ENCODE measurements at regions not wholly inside any gene's neighbourhood (a gene's known extent, or its start where the extent isn't known, plus 50 kb on each side); places are given as distances from the start of the nearest gene placed in this dataset.

GRCh38 chr10:53569455-53569854 is 796.9 kb upstream of the MBL2 start:
- ATAC-seq (no peak), DNase-seq (no peak)
- 58% methylated on average over 3 of the region's 3 CpGs for WGBS (ENCODE audit: insufficient coverage, low coverage, low lambda C conversion rate, missing lambda C conversion rate)
- no peak overlapping the region for H3K4me3 ChIP-seq
- peaks cover 0 to 21% (median 6%) of the 10 kb centered on the region in 4 donors for H3K4me1 ChIP-seq
- intact Hi-C loops (cut with DNase I) = no loop called here
- H3K27me3 ChIP-seq = no peaks in the 10 kb centered on the region
- no peaks in the 10 kb centered on the region for H3K9me3 ChIP-seq
- H3K27ac ChIP-seq = no peak overlapping the region
- no peaks in the 10 kb centered on the region for H3K36me3 ChIP-seq
- TF ChIP-seq CTCF (IDR thresholded peaks at IDR 0.05) = no peak
- no peak for TF ChIP-seq POLR2A (IDR thresholded peaks at IDR 0.05)

- H3K36me3 ChIP-seq = no peaks in the 10 kb centered on the region
- H3K27ac ChIP-seq = no peak overlapping the region
- ATAC-seq = no peak
- no peaks in the 10 kb centered on the region for H3K27me3 ChIP-seq
- WGBS (ENCODE audit: insufficient coverage, low coverage, low lambda C conversion rate, missing lambda C conversion rate) = 100% methylated on average over 1 of the region's 1 CpG
- intact Hi-C loops (cut with DNase I) = no loop called here
- TF ChIP-seq CTCF (IDR thresholded peaks at IDR 0.05) (no peak), POLR2A (IDR thresholded peaks at IDR 0.05) (no peak)
- no peaks in the 10 kb centered on the region for H3K9me3 ChIP-seq
- H3K4me3 ChIP-seq = no peak overlapping the region
- no peaks in the 10 kb centered on the region for H3K4me1 ChIP-seq
- DNase-seq = no peak
Measured at GRCh38 chr10:53548664-53549063, 776.1 kb upstream of the MBL2 start.

- no peak overlapping the region for H3K27ac ChIP-seq
- no peak for TF ChIP-seq CTCF (IDR thresholded peaks at IDR 0.05)
- no peak for TF ChIP-seq POLR2A (IDR thresholded peaks at IDR 0.05)
- no peaks in the 10 kb centered on the region for H3K27me3 ChIP-seq
- H3K4me3 ChIP-seq = no peak overlapping the region
- 64% methylated on average over 1 of the region's 1 CpG for WGBS (ENCODE audit: insufficient coverage, low coverage, low lambda C conversion rate, missing lambda C conversion rate)
- DNase-seq (no peak), ATAC-seq (no peak)
- no peaks in the 10 kb centered on the region for H3K9me3 ChIP-seq
- no peaks in the 10 kb centered on the region for H3K36me3 ChIP-seq
- intact Hi-C loops (cut with DNase I) = no loop called here
- H3K4me1 ChIP-seq = no peaks in the 10 kb centered on the region
Measured at GRCh38 chr10:53547364-53547763, 774.8 kb upstream of the MBL2 start.

- ATAC-seq (no peak), DNase-seq (no peak)
- H3K27ac ChIP-seq = no peak overlapping the region
- no peaks in the 10 kb centered on the region for H3K27me3 ChIP-seq
- intact Hi-C loops (cut with DNase I) = no loop called here
- no peaks in the 10 kb centered on the region for H3K4me1 ChIP-seq
- 85% methylated on average over 2 of the region's 2 CpGs for WGBS (ENCODE audit: insufficient coverage, low coverage, low lambda C conversion rate, missing lambda C conversion rate)
- TF ChIP-seq POLR2A (IDR thresholded peaks at IDR 0.05) = no peak
- TF ChIP-seq CTCF (IDR thresholded peaks at IDR 0.05) = no peak
- H3K4me3 ChIP-seq = no peak overlapping the region
- no peaks in the 10 kb centered on the region for H3K9me3 ChIP-seq
- H3K36me3 ChIP-seq = no peaks in the 10 kb centered on the region
Measured at GRCh38 chr10:53543410-53543809, 770.8 kb upstream of the MBL2 start.

- H3K27me3 ChIP-seq = no peaks in the 10 kb centered on the region
- intact Hi-C loops (cut with DNase I) = no loop called here
- H3K4me1 ChIP-seq = peaks cover 0 to 13% (median 3%) of the 10 kb centered on the region in 4 donors
- H3K36me3 ChIP-seq = no peaks in the 10 kb centered on the region
- TF ChIP-seq POLR2A (IDR thresholded peaks at IDR 0.05) (no peak), CTCF (IDR thresholded peaks at IDR 0.05) (no peak)
- H3K9me3 ChIP-seq = no peaks in the 10 kb centered on the region
- ATAC-seq (peak; percentile 80 to 93 (median 87)), DNase-seq (peak in 1 of 3 donors; percentile 42)
- no peak overlapping the region for H3K4me3 ChIP-seq
- H3K27ac ChIP-seq = no peak overlapping the region
Measured at GRCh38 chr10:53537508-53537907, 764.9 kb upstream of the MBL2 start.
